GM18868 (cell line): ENCODE measurements at regions not wholly inside any gene's neighbourhood (a gene's known extent, or its start where the extent isn't known, plus 50 kb on each side); places are given as distances from the start of the nearest gene placed in this dataset.
"Not testable (repeated sequence)": the region's sequence is repeated elsewhere in the genome, so short reads cannot be mapped to it uniquely, and the experiment has no call there.

Source experiments
- ATAC-seq: cut with Tn5 transposase; IDR thresholded peaks from one replicate; pipeline ENCODE4 v1.9.1; 2021; ENCODE audit warnings: mild to moderate bottlenecking, moderate library complexity; ENCODE audit not compliant: unreplicated experiment

GRCh38 chr10:9845075-9845474 lies 1172.6 kb upstream of the CELF2 start:
- no peak for ATAC-seq

GRCh38 chr10:9848278-9848677 lies 1169.4 kb upstream of the CELF2 start:
- no peak for ATAC-seq

GRCh38 chr10:9848981-9849380 lies 1168.7 kb upstream of the CELF2 start:
- no peak for ATAC-seq

GRCh38 chr10:9850415-9850814 lies 1167.3 kb upstream of the CELF2 start:
- ATAC-seq: no peak

- ATAC-seq: no peak
Observed at GRCh38 chr10:9851808-9852207, 1165.9 kb upstream of the CELF2 start.

GRCh38 chr10:9853405-9854355 lies 1164.0 kb upstream of the CELF2 start:
- ATAC-seq: no peak

GRCh38 chr10:9855451-9855850 lies 1162.2 kb upstream of the CELF2 start:
- ATAC-seq: not testable (repeated sequence)

GRCh38 chr10:9858816-9859215 lies 1158.9 kb upstream of the CELF2 start:
- no peak for ATAC-seq

GRCh38 chr10:9860045-9860444 lies 1157.6 kb upstream of the CELF2 start:
- no peak for ATAC-seq

GRCh38 chr10:9863559-9864121 lies 1154.0 kb upstream of the CELF2 start:
- ATAC-seq: no peak

GRCh38 chr10:9868499-9868898 lies 1149.2 kb upstream of the CELF2 start:
- ATAC-seq: no peak

GRCh38 chr10:9869205-9869604 lies 1148.5 kb upstream of the CELF2 start:
- ATAC-seq: no peak

- no peak for ATAC-seq
Observed at GRCh38 chr10:9869606-9870176, 1148.0 kb upstream of the CELF2 start.

GRCh38 chr10:9875353-9875752 lies 1142.3 kb upstream of the CELF2 start:
- ATAC-seq: no peak

GRCh38 chr10:9877978-9878377 lies 1139.7 kb upstream of the CELF2 start:
- ATAC-seq: no peak

GRCh38 chr10:9878383-9878782 lies 1139.3 kb upstream of the CELF2 start:
- ATAC-seq: no peak

- ATAC-seq: no peak
Observed at GRCh38 chr10:9885761-9886160, 1131.9 kb upstream of the CELF2 start.

- ATAC-seq: no peak
Observed at GRCh38 chr10:9886772-9887171, 1130.9 kb upstream of the CELF2 start.

- no peak for ATAC-seq
Observed at GRCh38 chr10:9895453-9895852, 1122.2 kb upstream of the CELF2 start.

- no peak for ATAC-seq
Observed at GRCh38 chr10:9895981-9896380, 1121.7 kb upstream of the CELF2 start.

GRCh38 chr10:9898633-9899395 lies 1118.9 kb upstream of the CELF2 start:
- ATAC-seq: no peak
